Activated CD8-positive, alpha-beta memory T cell treated with anti-CD3 and anti-CD28 coated beads, Interleukin-2, amount 50 U/mL, for 1 hour (primary cell): ENCODE measurements at regions not wholly inside any gene's neighbourhood (a gene's known extent, or its start where the extent isn't known, plus 50 kb on each side); places are given as distances from the start of the nearest gene placed in this dataset.

Source experiments
- DNase-seq: peaks from one replicate; pipeline ENCODE4 v3.0.0-alpha.2; 2020; ENCODE audit errors: extremely low read depth

DNA sequence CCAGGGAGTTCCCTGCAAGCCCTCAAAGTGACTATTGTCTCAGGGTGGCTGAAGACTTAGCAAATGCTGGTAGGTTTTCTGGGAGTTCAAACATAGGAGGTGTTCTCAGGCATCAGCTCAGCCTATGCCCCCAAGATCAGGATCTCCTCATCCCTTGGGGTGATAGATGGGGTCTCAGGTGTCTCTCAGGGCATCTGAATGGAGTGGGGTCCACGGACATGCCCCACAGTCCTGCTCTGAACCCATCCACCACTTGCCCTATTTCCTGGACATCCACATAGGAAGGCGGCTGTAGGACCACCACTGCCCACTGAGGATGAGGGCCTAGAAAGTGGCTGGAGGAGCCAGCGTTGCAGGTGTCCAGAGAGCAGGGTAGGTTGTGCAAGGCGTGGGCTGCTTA lies 287.0 kb upstream of the CXCR4 start:
- DNase-seq, result no peak

DNA sequence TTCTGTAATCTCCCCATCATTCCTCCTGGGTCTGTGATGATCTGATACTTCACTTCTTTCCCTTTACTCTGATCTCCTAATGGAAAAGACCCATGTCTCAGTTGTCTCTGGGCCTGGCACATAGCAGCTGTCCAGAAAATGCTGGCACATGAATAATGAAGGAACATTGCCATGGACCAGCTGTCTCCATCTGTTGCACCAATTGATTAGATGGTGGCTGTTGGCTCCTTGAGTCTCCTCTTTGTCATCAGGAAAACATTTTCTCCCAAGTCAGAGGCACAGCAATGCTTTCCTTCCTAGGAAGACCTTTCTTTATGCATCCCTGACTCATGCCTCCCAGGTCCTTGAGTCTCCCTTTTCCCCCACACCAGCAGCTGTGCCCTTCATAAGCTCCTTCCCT lies 286.2 kb upstream of the CXCR4 start:
- no peak for DNase-seq

DNA sequence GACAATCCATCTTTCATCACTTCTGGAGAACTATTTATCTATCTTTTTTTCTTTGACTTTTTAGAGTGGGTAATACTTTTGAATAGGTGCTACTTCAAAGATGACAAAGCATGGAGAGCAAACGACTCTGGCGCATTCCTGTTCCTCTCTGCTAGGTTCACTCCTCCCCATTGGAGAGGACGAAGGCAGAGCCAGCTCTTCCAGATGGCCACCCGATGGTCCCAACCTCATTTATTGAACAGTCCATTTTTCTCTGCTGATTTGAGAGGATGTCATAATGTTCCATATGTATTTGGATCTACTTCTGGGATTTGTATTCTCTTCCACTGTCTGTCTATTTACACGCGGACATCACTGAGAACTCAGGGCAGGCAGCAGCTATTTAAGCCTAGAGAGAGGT lies 284.3 kb upstream of the CXCR4 start:
- DNase-seq, result no peak

DNA sequence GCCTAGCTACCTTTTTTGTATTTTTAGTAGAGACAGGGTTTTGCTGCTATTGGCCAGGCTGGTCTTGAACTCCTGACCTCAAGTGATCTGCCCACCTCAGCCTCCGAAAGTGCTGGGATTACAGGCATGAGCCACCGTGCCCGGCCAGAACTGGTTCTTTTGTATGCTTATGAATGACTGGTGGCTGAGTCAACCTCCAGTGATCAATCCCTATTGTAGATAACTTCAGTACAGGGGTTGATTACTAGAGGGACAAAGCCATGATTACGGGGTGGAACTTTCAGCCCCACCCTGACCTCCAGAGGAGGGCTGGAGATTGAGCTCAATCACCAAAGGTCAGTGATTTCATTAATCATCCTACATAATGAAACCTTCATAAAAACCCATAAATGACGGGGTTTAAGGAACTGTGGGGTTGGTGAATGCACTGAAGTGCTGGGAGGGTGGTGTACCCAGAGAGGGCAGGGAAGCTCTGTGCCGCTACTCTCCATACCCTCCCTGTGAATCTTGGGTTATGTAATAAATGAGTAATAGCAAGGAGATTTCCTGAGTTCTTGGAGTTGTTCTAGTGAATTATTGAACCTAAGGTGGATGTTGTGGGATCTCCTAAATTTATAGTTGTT lies 281.8 kb upstream of the CXCR4 start:
- no peak for DNase-seq

DNA sequence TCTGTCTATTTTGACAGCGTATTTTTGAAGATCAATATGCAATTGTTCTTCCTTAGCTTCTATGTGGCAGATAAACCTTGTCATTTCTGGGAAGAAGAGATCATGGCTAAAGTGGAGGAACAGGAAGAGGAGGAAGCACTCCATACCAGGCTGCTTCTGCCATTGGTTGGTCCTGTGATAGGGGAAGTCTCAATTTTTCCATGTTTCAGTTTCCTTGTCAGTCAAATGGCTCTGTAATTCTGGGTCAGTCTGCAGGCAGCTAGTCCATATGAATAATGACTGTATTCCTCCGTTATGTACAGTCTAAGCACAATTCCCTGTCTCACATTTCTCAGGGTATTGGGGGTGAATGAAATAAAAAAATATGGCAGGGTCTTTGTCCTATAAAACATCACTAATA lies 277.6 kb upstream of the CXCR4 start:
- no peak for DNase-seq

- DNase-seq, result no peak
Observed at GRCh38 chr2:136394136-136395060, 276.4 kb upstream of the CXCR4 start.

DNA sequence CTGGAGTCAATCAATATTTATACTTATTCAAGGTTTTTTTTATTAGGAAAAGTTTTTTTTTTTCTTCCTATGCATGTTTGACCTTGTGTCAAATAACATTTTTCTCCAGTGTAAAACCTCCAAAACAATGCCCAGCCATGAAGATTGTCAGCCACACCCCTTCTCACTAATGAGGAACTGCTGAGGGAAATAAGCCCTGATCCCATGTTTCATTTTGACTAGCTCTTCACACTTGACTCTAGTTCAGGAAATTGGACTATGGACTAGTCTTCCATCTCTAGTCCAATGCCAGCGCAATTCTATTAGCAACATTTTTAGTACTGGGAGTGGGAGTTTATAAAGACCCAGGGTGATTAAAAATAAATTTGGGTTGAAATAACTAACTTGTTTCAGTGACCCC lies 275.6 kb upstream of the CXCR4 start:
- no peak for DNase-seq

- DNase-seq, result no peak
Observed at GRCh38 chr2:136392897-136393505, 275.1 kb upstream of the CXCR4 start.

GRCh38 chr2:136389809-136390208 lies 271.9 kb upstream of the CXCR4 start:
- DNase-seq, result no peak

DNA sequence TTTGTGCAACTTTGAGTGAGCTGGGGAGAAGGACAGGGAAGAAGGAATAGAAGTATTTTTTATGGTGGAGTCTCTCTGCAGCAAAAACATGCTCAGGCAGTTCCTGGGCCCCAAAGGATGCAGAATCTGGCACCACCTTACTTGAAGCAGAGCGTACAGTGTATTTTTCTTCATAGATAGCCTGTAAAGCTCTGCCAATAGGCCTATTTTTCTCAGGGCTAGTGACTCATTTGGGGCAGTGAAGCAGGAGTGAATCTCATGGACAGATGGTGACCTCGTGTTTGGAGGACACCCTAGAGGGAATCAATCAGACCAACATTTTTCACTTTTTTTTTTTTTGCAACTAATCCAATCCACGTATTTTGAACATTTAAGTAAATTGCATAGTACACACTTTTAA lies 268.1 kb upstream of the CXCR4 start:
- DNase-seq, result no peak

DNA sequence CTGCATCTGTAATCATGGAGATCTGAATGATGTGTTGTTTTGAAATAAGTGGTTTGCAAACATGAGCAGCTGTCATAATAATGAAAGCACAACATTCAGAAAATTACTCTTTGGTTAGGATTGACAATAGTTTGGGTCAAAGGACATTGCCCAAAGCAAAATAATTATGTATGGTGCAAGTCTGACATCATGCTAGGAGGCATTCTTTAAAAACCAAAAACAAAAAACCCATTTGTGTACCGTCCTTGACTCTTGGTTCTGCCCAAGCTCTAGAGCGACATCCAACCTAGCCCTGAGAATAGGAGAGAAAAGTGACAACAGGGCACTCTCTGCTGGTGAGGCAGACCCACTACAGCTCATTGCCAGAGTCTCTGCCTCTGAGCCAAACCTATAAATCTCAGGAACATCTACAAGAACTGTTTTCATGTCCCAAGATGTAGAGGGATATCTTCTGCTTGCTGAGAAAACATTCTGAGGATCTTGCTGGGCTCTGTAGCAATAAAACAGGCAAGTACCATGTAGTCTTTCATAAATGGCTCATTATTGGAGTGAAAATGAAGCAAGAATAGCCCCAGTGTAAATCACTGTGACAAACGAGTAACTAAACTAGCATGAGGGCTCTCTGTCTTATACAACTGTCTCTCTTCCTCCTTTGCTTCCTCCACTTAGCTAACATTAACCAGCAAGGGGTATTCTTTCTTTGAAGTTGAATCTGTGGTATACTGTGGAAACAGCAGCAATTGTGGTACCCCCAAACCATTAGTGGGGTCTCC lies 266.8 kb upstream of the CXCR4 start:
- DNase-seq, result peak; percentile 36

DNA sequence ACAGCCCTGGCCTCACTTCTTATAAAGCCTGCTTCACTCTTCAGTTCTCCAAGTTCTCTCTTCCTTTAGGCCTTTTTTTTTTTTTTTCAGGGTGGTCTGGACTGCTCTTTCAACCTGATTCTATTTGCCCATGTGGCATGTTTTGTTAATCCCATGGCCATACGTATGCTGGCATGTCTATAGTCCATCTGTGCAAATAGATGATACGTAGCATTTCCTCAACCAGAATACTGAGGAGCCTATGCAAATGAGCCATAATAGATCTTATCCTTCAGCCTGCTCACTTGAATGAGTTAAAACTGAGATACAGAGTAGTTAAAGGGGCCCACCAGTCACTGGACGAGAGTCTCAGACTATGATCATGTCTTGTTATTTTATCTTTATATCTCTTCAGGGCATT lies 265.2 kb upstream of the CXCR4 start:
- no peak for DNase-seq

DNA sequence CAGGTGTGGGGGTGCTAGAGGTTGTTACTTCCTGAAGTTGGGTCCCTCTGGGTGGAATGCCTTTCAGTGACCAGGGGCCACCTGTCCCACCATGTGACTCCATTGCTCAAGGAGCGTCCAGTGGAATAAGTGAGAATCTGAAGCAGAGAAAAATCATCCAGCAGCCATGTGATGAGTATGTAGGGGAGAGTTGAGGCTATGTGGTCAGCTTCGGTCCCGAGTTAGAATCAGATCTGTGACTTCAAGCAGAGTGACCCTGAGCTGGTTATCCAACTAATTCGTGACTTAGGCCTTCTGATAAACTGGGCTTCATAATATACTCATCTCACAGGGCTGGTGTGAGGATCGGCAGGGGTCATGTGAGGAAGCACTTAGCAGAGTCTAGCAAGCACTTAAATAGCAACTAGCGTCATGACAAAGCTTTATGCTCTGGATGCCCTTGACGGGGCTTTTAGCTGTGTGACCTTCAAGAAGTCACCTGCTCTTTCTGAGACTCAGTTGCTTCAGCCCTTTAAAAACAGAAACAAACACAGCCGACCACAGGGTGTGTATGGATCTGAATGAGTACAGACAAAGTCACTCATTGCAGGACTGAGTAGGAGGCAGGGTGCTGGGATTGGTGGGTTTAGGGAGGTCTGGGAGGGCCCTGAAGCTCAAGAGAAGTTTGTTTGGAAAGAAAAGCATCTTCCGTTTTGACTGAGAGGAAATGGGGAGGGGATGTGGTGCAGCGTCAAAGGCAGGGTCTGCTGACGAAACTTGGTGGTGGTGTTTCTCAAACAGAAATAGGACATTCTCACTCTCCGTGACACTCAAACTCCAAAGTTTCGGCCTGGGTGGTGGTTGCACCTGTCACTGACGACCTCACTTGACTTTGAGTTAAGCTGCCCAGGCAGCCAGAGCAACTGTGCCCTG lies 264.0 kb upstream of the CXCR4 start:
- peak; percentile 71 for DNase-seq

- no peak for DNase-seq
Observed at GRCh38 chr2:136381245-136381644, 263.3 kb upstream of the CXCR4 start.

DNA sequence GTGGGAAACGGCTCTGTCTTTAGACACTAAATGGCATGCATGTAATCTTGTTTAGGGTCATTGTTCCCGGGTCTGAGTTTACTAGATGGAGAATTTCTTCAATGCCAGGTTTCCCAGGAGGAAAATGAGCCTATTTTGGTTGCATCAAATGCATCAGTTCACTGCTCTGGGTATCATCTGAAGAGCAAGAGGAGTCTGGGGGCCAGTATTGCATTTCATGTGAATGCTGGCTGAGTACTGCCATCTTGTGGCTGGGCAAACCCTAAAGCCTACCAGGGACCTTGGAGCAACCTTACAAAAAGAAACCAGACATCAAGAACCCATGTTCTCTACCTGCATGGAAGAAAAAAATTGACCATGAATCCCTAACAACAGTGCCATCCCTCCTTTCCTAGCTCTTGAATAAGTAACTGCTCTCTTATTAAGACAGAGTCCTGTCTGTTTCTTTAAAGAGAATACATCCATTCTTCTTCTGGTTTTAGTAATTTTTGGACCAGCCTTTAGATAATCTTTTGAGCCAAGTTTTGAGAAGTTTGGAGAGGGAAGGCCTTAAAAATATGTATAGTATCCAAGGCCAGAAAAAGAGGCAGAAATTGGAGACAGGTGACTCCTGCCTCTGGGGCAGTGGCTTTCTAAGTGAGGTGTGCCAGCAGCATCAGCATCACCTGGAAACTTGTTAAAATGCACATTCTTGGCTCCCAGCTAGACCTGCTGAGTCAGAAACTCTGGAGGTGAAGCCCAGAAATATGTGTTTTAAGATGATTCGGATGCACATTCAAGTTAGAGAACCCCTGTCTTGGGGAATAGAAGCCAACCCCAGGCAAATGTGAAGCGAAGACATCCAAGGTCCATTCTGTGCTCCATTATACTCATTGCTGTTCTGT lies 261.0 kb upstream of the CXCR4 start:
- DNase-seq, result peak; percentile 64

DNA sequence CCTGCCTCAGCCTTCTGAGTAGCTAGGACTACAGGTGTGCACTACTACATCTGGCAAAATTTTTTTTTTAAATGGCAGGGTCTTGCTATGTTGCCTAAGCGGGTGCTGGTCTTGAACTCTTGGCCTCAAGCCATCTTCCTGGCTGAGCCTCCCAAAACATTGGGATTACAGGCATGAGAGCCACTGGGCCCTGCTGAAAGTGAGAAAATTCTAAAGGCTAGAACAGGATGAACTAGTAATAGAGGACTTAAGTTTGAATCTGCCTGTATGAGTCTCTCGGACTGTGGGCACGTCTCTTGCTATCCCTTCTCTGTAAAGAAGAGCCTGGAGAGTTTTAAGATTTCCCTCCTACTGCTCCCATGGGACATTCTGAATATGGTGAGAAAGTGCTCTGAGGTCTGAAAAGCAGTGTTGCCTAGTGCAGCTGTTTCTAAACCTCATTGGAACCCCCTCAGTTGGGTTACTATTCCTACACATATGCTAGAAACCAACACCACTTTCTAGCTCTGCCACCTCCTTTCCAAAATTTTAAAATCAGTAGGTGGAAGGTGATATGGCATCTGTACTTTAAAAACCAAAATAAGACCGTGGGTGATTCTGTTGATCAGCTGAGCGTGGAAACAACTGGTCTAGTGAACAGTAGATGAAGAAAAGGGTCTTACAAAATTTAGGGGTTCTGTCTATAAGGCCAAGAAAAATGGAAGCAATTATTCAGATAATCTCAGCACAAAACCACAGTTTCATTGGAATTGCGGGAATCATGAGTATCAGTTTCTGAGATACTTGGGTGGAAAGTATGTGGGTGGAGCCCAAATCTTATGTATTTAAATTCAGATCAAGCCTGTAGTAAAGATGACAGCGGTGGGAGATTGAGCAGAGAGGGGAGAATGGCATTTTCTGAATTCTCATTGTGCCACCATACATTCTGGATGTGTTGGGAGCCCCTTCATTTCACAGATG lies 259.8 kb upstream of the CXCR4 start:
- DNase-seq, result no peak

GRCh38 chr2:136376798-136377211 lies 258.9 kb upstream of the CXCR4 start:
- no peak for DNase-seq

- DNase-seq, result no peak
Observed at GRCh38 chr2:136376211-136376610, 258.3 kb upstream of the CXCR4 start.
